IMR-90 (cell line): ENCODE measurements at regions not wholly inside any gene's neighbourhood (a gene's known extent, or its start where the extent isn't known, plus 50 kb on each side); places are given as distances from the start of the nearest gene placed in this dataset.

Experiments
- ATAC-seq: fragments of 200-7000 bp; cut with Tn5 transposase; 2 replicates; pipeline ENCODE4 v1.9.1; 2020; ENCODE audit warnings: low read depth, mild to moderate bottlenecking, moderate library complexity
- BruUV-seq: library from RNA; stranded (reverse); fragments of 400-500 nt; replicated peaks from 2 replicates; lab custom pipeline; 2021; lab: Mats Ljungman, UMichigan
- CTCF ChIA-PET: fragments of 300-600 bp; formaldehyde crosslinking; extraction: SDS; loops from one replicate; lab custom pipeline; 2021; ENCODE audit warnings: antibody characterized with exemption; lab: Yijun Ruan, JAX
- POLR2A ChIA-PET: fragments of 300-600 bp; sonication (Branson Sonifier 250); formaldehyde crosslinking; loops from one replicate; lab custom pipeline; 2022; ENCODE audit warnings: antibody characterized with exemption; ENCODE audit not compliant: unreplicated experiment; lab: Charles Lee
- DNase-seq: peaks from one replicate; pipeline ENCODE4 v3.0.0; 2013
- H2AFZ ChIP-seq: replicated peaks from 2 replicates; pipeline ENCODE3; 2013; ENCODE audit warnings: low read length, mild to moderate bottlenecking; ENCODE audit not compliant: poor library complexity
- H2AK5ac ChIP-seq: 2 replicates; pipeline ENCODE4 v1.6.1; 2013; ENCODE audit warnings: low read depth, low read length, inconsistent platforms
- H2AK9ac ChIP-seq: replicated peaks from 2 replicates; pipeline ENCODE3; 2013; ENCODE audit warnings: mild to moderate bottlenecking, low read depth, low read length, moderate library complexity; ENCODE audit not compliant: poor library complexity
- H2BK120ac ChIP-seq: 2 replicates; pipeline ENCODE4 v1.6.1; 2013; ENCODE audit warnings: low read depth, low read length, inconsistent platforms
- H2BK15ac ChIP-seq: 3 replicates; pipeline ENCODE4 v1.6.1; 2013; ENCODE audit warnings: low read depth, low read length, inconsistent platforms
- H2BK20ac ChIP-seq: 2 replicates; pipeline ENCODE4 v1.6.1; 2013; ENCODE audit warnings: low read depth, mild to moderate bottlenecking, inconsistent platforms, low read length, moderate library complexity
- H2BK5ac ChIP-seq: 2 replicates; pipeline ENCODE4 v1.6.1; 2013; ENCODE audit warnings: mild to moderate bottlenecking, low read depth, low read length, inconsistent platforms; ENCODE audit not compliant: poor library complexity, severe bottlenecking
- H3K14ac ChIP-seq: replicated peaks from 2 replicates; pipeline ENCODE4 v1.6.1; 2013; ENCODE audit warnings: low read depth, low read length, inconsistent platforms
- H3K18ac ChIP-seq: 2 replicates; pipeline ENCODE4 v1.6.1; 2013; ENCODE audit warnings: low read depth, low read length, control low read depth
- H3K23ac ChIP-seq: 2 replicates; pipeline ENCODE4 v1.6.1; 2013; ENCODE audit warnings: low read depth, low read length, inconsistent platforms
- H3K27ac ChIP-seq: 2 replicates; pipeline ENCODE4 v1.5.1; 2013; ENCODE audit warnings: mild to moderate bottlenecking, control low read depth, low read length; ENCODE audit not compliant: insufficient read depth
- H3K27me3 ChIP-seq: 2 replicates; pipeline ENCODE4 v1.6.1; 2013; ENCODE audit warnings: low read length; ENCODE audit not compliant: control insufficient read depth, insufficient read depth
- H3K36me3 ChIP-seq: 2 replicates; pipeline ENCODE4 v1.6.1; 2013; ENCODE audit warnings: low read length, mixed read lengths; ENCODE audit not compliant: control insufficient read depth, insufficient read depth
- H3K4ac ChIP-seq: 2 replicates; pipeline ENCODE4 v1.6.1; 2013; ENCODE audit warnings: low read depth, low read length, inconsistent platforms
- H3K4me1 ChIP-seq: 2 replicates; pipeline ENCODE4 v1.6.1; 2013; ENCODE audit warnings: low read length, mixed read lengths; ENCODE audit not compliant: control insufficient read depth, insufficient read depth
- H3K4me2 ChIP-seq: 2 replicates; pipeline ENCODE4 v1.6.1; 2013; ENCODE audit warnings: low read depth, mild to moderate bottlenecking, control low read depth, low read length, moderate library complexity
- H3K4me3 ChIP-seq: 2 replicates; pipeline ENCODE4 v1.5.1; 2013; ENCODE audit warnings: low read depth, mild to moderate bottlenecking, control low read depth, low read length, moderate library complexity; ENCODE audit not compliant: insufficient read depth
- H3K56ac ChIP-seq: 2 replicates; pipeline ENCODE4 v1.6.1; 2013; ENCODE audit warnings: low read length, inconsistent platforms; ENCODE audit not compliant: insufficient read depth; ENCODE audit errors: extremely low read depth
- H3K79me1 ChIP-seq, 2 experiments: 2 replicates each; pipeline ENCODE4 v1.6.1; 2013; ENCODE audit warnings: low read length in 2 of 2, inconsistent platforms in 1 of 2, low read depth in 1 of 2
- H3K9ac ChIP-seq: 2 replicates; pipeline ENCODE4 v1.6.1; 2013; ENCODE audit warnings: low read depth, low read length, control low read depth
- H3K9me1 ChIP-seq: 2 replicates; pipeline ENCODE4 v1.6.1; 2013; ENCODE audit warnings: low read length, inconsistent platforms; ENCODE audit not compliant: insufficient read depth
- H3K9me3 ChIP-seq: 2 replicates; pipeline ENCODE4 v1.6.1; 2013; ENCODE audit warnings: low read length; ENCODE audit not compliant: control insufficient read depth, insufficient read depth
- H4K20me1 ChIP-seq: 2 replicates; pipeline ENCODE4 v1.6.1; 2013; ENCODE audit warnings: low read length, inconsistent platforms; ENCODE audit not compliant: insufficient read depth
- H4K5ac ChIP-seq: 2 replicates; pipeline ENCODE4 v1.6.1; 2013; ENCODE audit warnings: mild to moderate bottlenecking, low read depth, low read length, control low read depth
- H4K8ac ChIP-seq, 2 experiments: 2 replicates each; pipeline ENCODE4 v1.6.1; 2013; ENCODE audit warnings: low read depth in 2 of 2, low read length in 2 of 2, control low read depth in 1 of 2, inconsistent platforms in 1 of 2
- H4K91ac ChIP-seq: 2 replicates; pipeline ENCODE4 v1.6.1; 2013; ENCODE audit warnings: low read depth, low read length, inconsistent platforms; ENCODE audit not compliant: insufficient read depth
- MAFK ChIP-seq: IDR thresholded peaks from 2 replicates; pipeline ENCODE4 v1.6.1; 2012; ENCODE audit warnings: low read depth, low read length, improper control_type of control experiment
- MAZ ChIP-seq: IDR thresholded peaks from 2 replicates; pipeline ENCODE4 v1.6.1; 2012; ENCODE audit warnings: low read depth, mild to moderate bottlenecking, low read length, improper control_type of control experiment, moderate library complexity, borderline replicate concordance
- NFE2L2 ChIP-seq: fragments of 150-350 bp; IDR thresholded peaks from 2 replicates; pipeline ENCODE4 v1.6.1; 2016; ENCODE audit warnings: low read depth, mild to moderate bottlenecking, low read length
- WGBS, 2 experiments: methylation state at CpG; one replicate each; pipeline versions ENCODE4 v1.1.5 to v1.1.7; 2013; ENCODE audit warnings: missing lambda C conversion rate in 2 of 2; ENCODE audit not compliant: insufficient read length in 1 of 2; ENCODE audit errors: extremely low coverage in 2 of 2; 5-methylcytosine and 5-hydroxymethylcytosine counted together
- dilution Hi-C: fragments of 300-500 bp; cut with HindIII; formaldehyde crosslinking; loops from one replicate; pipeline ENCODE4 v1.14.3; 2018; ENCODE audit warnings: low sequenced_read_pairs; ENCODE audit not compliant: unreplicated experiment
- in situ Hi-C: fragments of 300-500 bp; cut with MboI; formaldehyde crosslinking; loops from 3 replicates; pipeline ENCODE4 v1.14.3; 2019; ENCODE audit warnings: low sequenced_read_pairs, inconsistent platforms, mixed read lengths
- intact Hi-C: fragments of 100-400 bp; cut with micrococcal nuclease; formaldehyde crosslinking; loops from 2 replicates; pipeline ENCODE4 v1.10.0; 2022

GRCh38 chrX:87063642-87064041 lies 454.0 kb upstream of the KLHL4 start:
- Histone ChIP-seq H3K9ac (no peak overlapping the region), H3K4ac (no peak overlapping the region), H4K8ac (no peak overlapping the region), H3K14ac (no peak overlapping the region), H3K9me3 (no peaks in the 10 kb centered on the region), H3K4me3 (no peak overlapping the region), H2BK20ac (no peak overlapping the region), H3K18ac (no peak overlapping the region), H2BK15ac (no peak overlapping the region), H2AFZ (no peak overlapping the region), H4K91ac (no peak overlapping the region), H4K20me1 (no peaks in the 10 kb centered on the region), H3K9me1 (no peaks in the 10 kb centered on the region), H3K79me1 (no peaks in the 10 kb centered on the region), H3K27ac (no peak overlapping the region), H2AK9ac (no peak overlapping the region), H2BK5ac (no peak overlapping the region), H3K4me2 (no peak overlapping the region), H2BK120ac (no peak overlapping the region), H3K4me1 (no peaks in the 10 kb centered on the region), H3K56ac (no peak overlapping the region), H2AK5ac (no peak overlapping the region), H4K5ac (no peak overlapping the region), H3K27me3 (no peaks in the 10 kb centered on the region), H3K23ac (no peak overlapping the region), H3K36me3 (no peaks in the 10 kb centered on the region)
- ChIA-PET POLR2A (no interaction called here), CTCF (no interaction called here)
- no CpG with 5 or more reads among the region's 2 CpGs for WGBS, 2 experiments
- intact Hi-C loops: no loop called here
- DNase-seq (no peak), ATAC-seq (no peak)
- dilution Hi-C loops: no loop called here
- TF ChIP-seq MAZ (no peak), NFE2L2 (peak; percentile 89), MAFK (peak; percentile 22; the same call in 1 of the 2 replicates)
- no TSS peak for BruUV-seq
- in situ Hi-C loops: no loop called here
